NCI-H2171 treated with DMSO at 0.1 percent for 48 hours (cell line): ENCODE measurements at regions not wholly inside any gene's neighbourhood (a gene's known extent, or its start where the extent isn't known, plus 50 kb on each side); places are given as distances from the start of the nearest gene placed in this dataset.

Experiments
- DNase-seq: peaks from one replicate; lab custom pipeline; 2025; lab: John Stamatoyannopoulos, UW

DNA sequence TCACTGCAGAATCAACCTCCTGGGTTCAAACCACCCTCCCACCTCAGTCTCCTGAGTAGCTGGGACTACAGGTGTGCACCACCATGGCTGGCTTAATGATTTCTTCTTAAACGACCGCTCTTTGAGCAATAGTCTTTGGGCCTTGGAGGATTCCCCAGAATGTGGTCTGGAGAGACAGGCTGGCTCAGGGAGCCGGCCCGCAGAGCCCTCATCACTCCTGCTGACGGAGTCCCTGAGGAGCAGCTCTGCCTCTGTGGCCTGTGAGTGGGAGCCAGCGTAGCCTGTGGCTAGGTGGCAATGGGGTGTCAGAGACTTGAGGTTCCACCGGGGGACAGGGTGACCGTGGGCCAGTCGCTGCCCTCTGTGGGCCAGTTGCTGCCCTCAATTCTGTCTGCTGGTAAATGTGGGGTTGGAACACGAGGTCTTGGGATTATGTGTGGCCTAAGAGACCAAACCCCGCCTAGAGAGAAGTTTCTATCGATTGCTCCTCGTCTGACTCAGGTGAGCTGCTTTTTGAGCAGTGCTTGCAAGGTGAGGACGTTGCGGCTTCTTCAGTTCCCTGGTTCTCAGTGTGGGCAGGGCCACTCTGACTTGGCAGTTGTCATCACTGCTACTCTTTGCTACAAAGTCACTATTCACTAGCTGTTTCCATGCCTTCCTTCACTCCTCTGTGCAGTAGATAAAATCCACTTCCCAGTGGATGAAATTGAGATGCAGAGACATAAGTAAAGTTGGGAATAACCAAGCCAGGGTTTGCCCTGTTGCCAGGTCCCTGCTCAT is 124.8 kb upstream of the NECTIN1 start:
- no peak for DNase-seq

DNA sequence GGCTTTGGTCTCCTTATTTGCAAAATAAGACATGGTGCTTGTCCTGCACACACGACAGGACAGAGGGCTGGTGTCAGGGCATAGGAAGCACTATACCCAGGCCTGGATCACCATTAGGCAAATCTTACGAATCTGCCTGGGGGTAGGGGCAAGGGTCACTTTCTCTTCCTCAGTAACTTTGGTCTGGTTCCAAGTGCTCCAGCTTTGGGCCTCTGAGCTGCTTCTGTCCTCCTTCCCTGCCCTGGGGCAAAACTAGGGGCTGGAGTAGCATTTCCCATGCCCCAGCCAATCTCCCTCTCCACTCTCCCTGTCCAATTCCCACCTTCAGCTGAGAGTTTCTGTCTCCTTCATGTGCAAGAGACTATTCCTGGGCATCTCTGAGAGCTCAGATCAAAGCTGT is 123.7 kb upstream of the NECTIN1 start:
- no peak for DNase-seq

DNA sequence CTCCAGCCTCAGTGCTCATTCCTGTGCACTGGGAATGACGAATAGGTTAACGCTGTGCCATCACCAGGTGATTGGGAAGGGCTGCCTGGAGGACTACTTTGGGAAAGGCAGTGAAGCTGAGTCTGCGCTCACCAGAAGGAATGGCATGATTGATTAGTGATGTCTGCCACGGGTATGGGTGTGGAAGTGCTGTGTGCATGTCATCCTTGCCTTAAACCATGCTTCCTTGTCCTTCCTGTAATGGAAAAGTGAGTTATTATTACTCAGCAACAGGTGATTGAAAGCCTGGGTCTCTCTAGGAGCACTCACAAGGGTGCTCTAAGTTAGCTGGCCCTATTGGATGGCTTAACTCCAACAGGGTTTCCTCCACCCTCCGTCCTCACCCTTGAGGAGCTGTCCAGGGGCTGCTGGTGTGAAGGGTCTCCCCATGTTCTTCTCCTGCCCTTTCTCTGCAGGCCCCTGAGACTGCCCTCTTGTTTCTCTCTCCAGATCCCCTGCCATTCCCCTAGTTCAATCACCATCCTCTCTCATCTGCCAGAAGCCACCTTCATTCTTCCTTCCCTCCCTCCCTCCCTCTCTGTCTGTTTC is 121.9 kb upstream of the NECTIN1 start:
- no peak for DNase-seq

- no peak for DNase-seq
Observed at GRCh38 chr11:119849872-119850271, 120.9 kb upstream of the NECTIN1 start.

- peak; percentile 85 for DNase-seq
Observed at GRCh38 chr11:119847853-119848252, 118.9 kb upstream of the NECTIN1 start.

DNA sequence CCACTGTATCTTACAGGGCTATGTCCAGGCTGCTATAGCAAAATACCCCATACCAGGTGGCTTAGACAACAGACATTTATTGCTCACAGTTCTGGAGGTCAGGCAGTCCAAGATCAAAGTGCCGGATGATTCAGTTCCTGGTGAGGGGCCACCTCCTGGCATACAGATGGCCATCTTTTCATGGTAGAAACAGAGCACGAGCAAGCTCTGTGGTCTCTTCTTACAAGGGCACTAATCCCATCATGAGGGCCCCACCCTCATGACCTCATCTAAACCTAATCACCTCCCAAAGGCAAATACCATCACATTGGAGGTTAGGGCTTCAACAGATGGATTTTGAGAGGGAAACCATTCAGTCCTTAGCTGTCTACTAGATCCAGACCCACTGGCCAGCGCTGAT is 117.4 kb upstream of the NECTIN1 start:
- no peak for DNase-seq

GRCh38 chr11:119845756-119846155 is 116.8 kb upstream of the NECTIN1 start:
- DNase-seq = no peak

DNA sequence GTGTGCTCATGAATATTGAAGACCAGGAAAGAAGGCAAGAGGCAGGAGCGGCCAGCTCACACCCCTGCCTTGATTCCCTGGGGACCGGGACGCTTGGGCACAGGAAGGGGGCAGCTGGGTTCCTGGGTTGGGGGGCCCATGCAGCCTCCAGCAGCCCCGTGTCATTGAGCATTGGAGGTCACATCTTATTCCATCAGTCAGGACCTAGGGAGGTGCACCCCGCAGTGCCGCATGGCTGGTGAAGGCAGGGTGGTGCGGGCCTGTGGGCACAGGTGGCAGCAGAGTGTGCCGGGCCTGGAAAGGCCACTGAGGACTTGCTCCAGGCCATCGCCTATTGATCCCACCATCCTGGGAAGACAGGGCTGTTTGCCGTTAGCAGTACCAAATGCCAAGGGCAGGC is 116.3 kb upstream of the NECTIN1 start:
- DNase-seq = no peak

- no peak for DNase-seq
Observed at GRCh38 chr11:119844808-119845207, 115.8 kb upstream of the NECTIN1 start.

GRCh38 chr11:119843877-119844276 is 114.9 kb upstream of the NECTIN1 start:
- DNase-seq = no peak

- no peak for DNase-seq
Observed at GRCh38 chr11:119842731-119843130, 113.7 kb upstream of the NECTIN1 start.

GRCh38 chr11:119839476-119840133 is 110.6 kb upstream of the NECTIN1 start:
- no peak for DNase-seq

DNA sequence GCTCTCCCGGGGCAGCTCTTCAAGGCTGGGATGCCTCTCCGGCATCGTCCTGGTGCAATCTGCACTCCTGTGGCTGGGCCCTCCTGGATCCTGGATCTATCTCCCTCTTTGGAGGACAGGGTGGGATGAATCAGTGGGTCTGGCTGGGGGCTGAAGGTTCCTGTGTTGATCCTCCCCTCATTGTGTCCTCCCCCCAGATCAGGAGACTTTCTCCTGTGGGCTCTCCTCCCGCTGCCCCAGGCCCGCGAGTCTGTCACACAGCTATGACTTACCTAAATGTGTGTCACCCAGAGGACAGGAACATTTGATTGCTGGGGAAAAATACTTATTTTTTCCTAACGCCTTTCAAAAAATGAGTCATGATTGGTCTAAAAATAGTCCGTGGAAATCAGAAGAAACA is 106.8 kb upstream of the NECTIN1 start:
- no peak for DNase-seq

DNA sequence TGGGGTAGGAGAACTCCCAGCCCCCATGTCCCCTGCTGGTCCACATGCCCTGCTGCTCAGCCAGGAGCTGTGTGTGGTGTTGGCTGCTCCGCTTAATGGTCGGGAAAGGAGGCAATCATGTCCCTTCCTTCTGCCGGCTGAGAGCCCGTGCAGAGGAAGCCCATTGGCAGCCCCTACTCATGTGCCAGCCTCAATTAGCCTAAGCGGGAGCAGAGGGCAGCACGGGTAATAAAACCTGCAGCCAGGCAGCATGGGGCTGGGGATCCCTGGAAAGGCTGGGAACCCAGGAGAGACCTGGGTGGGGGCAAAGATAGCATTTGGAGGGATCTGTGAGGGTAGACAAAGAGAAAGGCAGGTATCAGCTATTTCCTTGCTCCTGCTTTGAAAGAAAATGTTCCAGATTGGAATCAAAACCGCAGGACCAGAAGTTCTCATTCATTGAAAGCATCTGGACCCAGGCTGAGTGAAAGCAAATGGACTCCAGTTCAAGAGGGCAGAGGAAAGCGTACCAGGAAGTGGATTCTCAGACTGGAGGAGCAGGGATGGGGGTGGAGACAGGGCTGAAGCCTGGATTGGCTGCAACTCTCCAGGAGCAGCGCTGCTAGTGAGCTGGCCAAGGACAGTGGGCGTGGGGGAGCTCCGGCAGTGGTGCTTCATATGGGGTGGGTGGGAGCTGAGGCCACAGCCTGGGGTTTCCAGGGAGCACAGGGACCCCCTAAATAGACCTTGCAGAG is 103.4 kb upstream of the NECTIN1 start:
- no peak for DNase-seq

GRCh38 chr11:119831011-119831410 is 102.0 kb upstream of the NECTIN1 start:
- DNase-seq = no peak

GRCh38 chr11:119830400-119830799 is 101.4 kb upstream of the NECTIN1 start:
- DNase-seq = no peak

GRCh38 chr11:119829402-119829801 is 100.4 kb upstream of the NECTIN1 start:
- no peak for DNase-seq

DNA sequence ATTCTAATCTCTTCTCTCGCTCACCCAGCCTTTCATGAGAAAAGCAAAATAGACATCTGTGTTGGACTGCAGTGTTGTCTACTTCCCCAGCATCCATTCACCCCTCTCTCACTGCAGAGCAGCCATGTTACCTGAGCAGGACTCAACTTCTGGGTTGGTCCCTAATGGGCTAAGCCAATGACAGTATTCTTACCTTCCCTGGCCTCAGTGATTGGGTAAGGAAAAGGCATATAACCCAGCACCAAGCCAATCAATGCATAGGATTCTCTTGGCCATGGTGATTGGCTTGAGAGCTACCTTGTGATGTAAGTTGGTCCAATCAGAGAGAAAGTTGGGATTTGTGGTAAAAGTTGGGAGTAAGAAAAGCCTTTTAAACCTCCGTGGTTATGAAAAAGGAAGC is 99.8 kb upstream of the NECTIN1 start:
- DNase-seq = no peak

DNA sequence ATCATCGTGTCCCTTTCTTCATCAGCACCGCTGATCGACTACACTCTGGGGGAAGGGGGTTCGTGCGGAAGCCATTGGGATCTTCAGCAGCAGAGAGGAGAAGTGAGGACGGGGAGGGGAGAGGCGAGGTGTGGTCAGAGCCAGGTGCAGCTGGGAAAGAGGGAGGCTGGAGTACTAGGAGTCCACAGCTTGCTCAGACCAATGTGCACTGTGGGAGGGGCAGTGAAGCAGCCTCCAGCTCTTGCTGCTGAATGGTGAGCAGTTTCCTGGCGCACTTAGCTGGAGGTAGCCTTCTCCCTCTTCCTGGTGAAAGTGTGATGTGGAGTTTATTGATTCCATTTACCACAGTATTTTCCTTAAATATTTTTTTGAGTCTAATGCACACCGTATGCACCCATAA is 99.0 kb upstream of the NECTIN1 start:
- no peak for DNase-seq

- DNase-seq = no peak
Observed at GRCh38 chr11:119827113-119827512, 98.1 kb upstream of the NECTIN1 start.

- no peak for DNase-seq
Observed at GRCh38 chr11:119823077-119823476, 94.1 kb upstream of the NECTIN1 start.

DNA sequence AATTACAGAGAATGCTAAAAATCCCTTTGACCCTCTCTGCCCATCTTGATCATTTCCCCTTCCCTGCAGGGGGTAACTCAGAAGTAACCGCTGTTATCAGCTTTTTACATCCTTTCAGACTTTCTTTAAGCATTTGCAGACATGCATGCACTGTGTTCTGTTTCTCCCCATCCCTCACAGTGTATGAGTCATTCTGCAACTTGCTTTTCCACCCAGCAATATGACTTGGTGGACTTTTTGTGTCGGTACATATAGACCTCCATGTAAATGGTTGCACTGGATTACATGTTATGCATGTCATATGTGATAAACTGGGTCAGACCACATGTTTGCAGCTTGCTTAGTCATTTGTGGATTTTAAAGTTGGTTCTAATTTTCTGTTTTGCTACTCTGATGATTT is 87.7 kb upstream of the NECTIN1 start:
- DNase-seq = no peak

DNA sequence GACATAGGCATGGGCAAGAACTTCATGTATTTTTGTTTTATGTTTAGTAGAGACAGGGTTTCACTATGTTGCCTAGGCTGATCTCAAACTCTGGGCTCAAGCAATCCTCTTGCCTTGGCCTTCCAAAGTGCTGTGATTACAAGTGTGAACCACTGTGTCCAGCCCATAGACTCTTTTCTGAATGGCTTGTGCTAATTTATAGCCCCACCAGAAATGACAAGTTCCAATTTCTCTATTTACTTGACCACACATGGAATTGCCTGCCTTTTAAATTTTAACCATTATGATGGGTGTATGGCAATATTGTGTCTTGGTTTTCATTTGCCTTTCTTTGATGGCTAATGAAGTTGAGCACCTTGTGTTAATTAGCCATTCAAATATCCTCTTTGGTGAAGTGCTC is 85.8 kb upstream of the NECTIN1 start:
- no peak for DNase-seq
